CD14-positive monocyte (primary cell): ENCODE measurements at regions not wholly inside any gene's neighbourhood (a gene's known extent, or its start where the extent isn't known, plus 50 kb on each side); places are given as distances from the start of the nearest gene placed in this dataset.
"Not testable (repeated sequence)": the region's sequence is repeated elsewhere in the genome, so short reads cannot be mapped to it uniquely, and the experiment has no call there.

Experiments
- DNase-seq, 3 donors: peaks; one replicate each; pipeline ENCODE4 v3.0.0-alpha.2; 2011 to 2022
- H2AFZ ChIP-seq: 2 replicates; pipeline ENCODE4 v1.6.0; 2012; ENCODE audit warnings: mild to moderate bottlenecking, low read depth, low read length, inconsistent platforms; ENCODE audit not compliant: insufficient read depth, poor library complexity, severe bottlenecking
- H3K27ac ChIP-seq, 2 donors: 1 replicate in 1 of 2; 2 replicates in 1 of 2; pipeline ENCODE4 v1.5.1; 2012 to 2013; ENCODE audit warnings: low read length in 2 of 2, control low read depth in 1 of 2, inconsistent platforms in 1 of 2, low read depth in 1 of 2, mild to moderate bottlenecking in 1 of 2
- H3K27me3 ChIP-seq, 2 donors: one replicate each; pipeline versions ENCODE4 v1.6.0 to v1.6.1; 2011 to 2013; ENCODE audit warnings: low read length in 2 of 2; ENCODE audit not compliant: control insufficient read depth in 2 of 2, insufficient read depth in 2 of 2
- H3K36me3 ChIP-seq, 2 donors: replicated peaks in 1 of 2; 1 replicate in 1 of 2; 2 replicates in 1 of 2; pipeline versions ENCODE4 v1.5.1 to v1.6.1; 2012 to 2013; ENCODE audit warnings: low read length in 2 of 2, control low read depth in 1 of 2, inconsistent platforms in 1 of 2, mild to moderate bottlenecking in 1 of 2; ENCODE audit not compliant: insufficient read depth in 2 of 2, control insufficient read depth in 1 of 2
- H3K4me1 ChIP-seq, 2 donors: 1 replicate in 1 of 2; 2 replicates in 1 of 2; pipeline versions ENCODE4 v1.5.1 to v1.6.1; 2012 to 2013; ENCODE audit warnings: low read length in 2 of 2, control low read depth in 1 of 2, inconsistent platforms in 1 of 2, mild to moderate bottlenecking in 1 of 2, moderate library complexity in 1 of 2; ENCODE audit not compliant: insufficient read depth in 2 of 2, control insufficient read depth in 1 of 2
- H3K4me2 ChIP-seq: replicated peaks from 2 replicates; pipeline ENCODE3; 2012; ENCODE audit warnings: low read length, moderate library complexity, mild to moderate bottlenecking; ENCODE audit not compliant: poor library complexity, severe bottlenecking; ENCODE audit errors: extremely low read depth
- H3K4me3 ChIP-seq, 3 experiments: fragments of 200-600 bp in 1 of 3; sonication (generic) in 1 of 3; replicated peaks in 1 of 3; 1 replicate in 2 of 3; 2 replicates in 1 of 3; pipeline ENCODE4 v1.5.1; 2011 to 2013; ENCODE audit warnings: low read length in 3 of 3, mild to moderate bottlenecking in 3 of 3, control low read depth in 2 of 3, low read depth in 2 of 3, inconsistent platforms in 1 of 3, moderate library complexity in 1 of 3
- H3K79me2 ChIP-seq: 2 replicates; pipeline ENCODE4 v1.6.0; 2012; ENCODE audit warnings: mild to moderate bottlenecking, control low read depth, inconsistent platforms, low read length, moderate library complexity; ENCODE audit not compliant: insufficient read depth
- H3K9ac ChIP-seq: 2 replicates; pipeline ENCODE4 v1.6.0; 2017; ENCODE audit warnings: low read length, mild to moderate bottlenecking; ENCODE audit not compliant: insufficient read depth, poor library complexity, severe bottlenecking
- H3K9me3 ChIP-seq, 2 donors: replicated peaks in 1 of 2; 1 replicate in 1 of 2; 2 replicates in 1 of 2; pipeline versions ENCODE4 v1.5.1 to v1.6.1; 2012 to 2013; ENCODE audit warnings: low read length in 2 of 2, control low read depth in 1 of 2; ENCODE audit not compliant: control insufficient read depth in 1 of 2, insufficient read depth in 1 of 2
- H4K20me1 ChIP-seq: 2 replicates; pipeline ENCODE4 v1.6.0; 2012; ENCODE audit warnings: mild to moderate bottlenecking, low read length, control low read depth, moderate library complexity; ENCODE audit not compliant: insufficient read depth
- H3K27ac Mint-ChIP-seq, 7 donors: one replicate each; pipeline ENCODE4 v1.8.0; 2020; ENCODE audit warnings: mild to moderate bottlenecking in 7 of 7, mixed read lengths in 7 of 7, moderate library complexity in 6 of 7, inconsistent platforms in 2 of 7
- H3K27me3 Mint-ChIP-seq, 3 donors: one replicate each; pipeline ENCODE4 v1.8.0; 2021 to 2022; ENCODE audit warnings: low read depth in 3 of 3, mild to moderate bottlenecking in 3 of 3, mixed read lengths in 3 of 3, moderate library complexity in 3 of 3, inconsistent platforms in 1 of 3
- H3K36me3 Mint-ChIP-seq, 2 donors: one replicate each; pipeline ENCODE4 v1.8.0; 2020; ENCODE audit warnings: mixed read lengths in 2 of 2, inconsistent platforms in 1 of 2, mild to moderate bottlenecking in 1 of 2
- H3K4me1 Mint-ChIP-seq: one replicate; pipeline ENCODE4 v1.8.0; 2020; ENCODE audit warnings: mild to moderate bottlenecking, mixed read lengths
- H3K4me3 Mint-ChIP-seq, 2 donors: one replicate each; pipeline ENCODE4 v1.8.0; 2020; ENCODE audit warnings: mild to moderate bottlenecking in 2 of 2, mixed read lengths in 2 of 2, moderate library complexity in 1 of 2
- H3K9me3 Mint-ChIP-seq, 7 donors: one replicate each; pipeline ENCODE4 v1.8.0; 2020 to 2022; ENCODE audit warnings: mixed read lengths in 7 of 7, mild to moderate bottlenecking in 6 of 7, moderate library complexity in 6 of 7, inconsistent platforms in 2 of 7
- WGBS: methylation state at CpG from one replicate; pipeline ENCODE4 v1.1.5; 2013; ENCODE audit warnings: missing lambda C conversion rate; ENCODE audit not compliant: insufficient coverage; 5-methylcytosine and 5-hydroxymethylcytosine counted together
- intact Hi-C, 2 donors: fragments of 100-400 bp; cut with micrococcal nuclease; formaldehyde crosslinking; loops; one replicate each; pipeline versions ENCODE4 v1.15.0 to v1.15.1; 2023
- TF ChIP-seq, protein P1 (sequence below): fragments of 200-600 bp; IDR thresholded peaks from one replicate; pipeline ENCODE4 v1.8.0; 2022; ENCODE audit warnings: antibody characterized with exemption, mild to moderate bottlenecking

DNA sequence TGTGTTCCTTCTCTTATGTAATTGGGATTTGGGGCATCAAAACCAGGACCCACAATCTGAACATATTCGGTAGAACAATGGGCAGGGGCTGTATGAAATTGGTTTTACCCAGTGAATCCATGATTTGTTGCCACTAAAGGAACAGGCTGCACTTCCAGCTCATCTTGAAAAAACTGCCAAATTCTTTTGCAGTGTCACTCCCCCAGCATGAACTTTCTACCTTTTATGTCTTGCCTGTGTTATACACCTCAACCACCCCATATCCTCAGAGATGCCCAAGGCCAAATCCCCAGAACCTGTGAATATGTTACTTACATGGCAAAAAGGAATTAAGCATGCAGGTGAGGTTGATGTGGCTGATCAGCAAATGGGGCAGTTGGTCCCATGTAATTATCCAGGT is 280.2 kb upstream of the ECI2 start:
- Histone ChIP-seq H3K27ac (no peak overlapping the region), H3K27me3 (no peaks in the 10 kb centered on the region), H3K4me1 (no peaks in the 10 kb centered on the region), H3K36me3 (no peaks in the 10 kb centered on the region), H3K4me2 (no peak overlapping the region), H4K20me1 (no peaks in the 10 kb centered on the region), H3K9ac (no peak overlapping the region), H3K79me2 (no peaks in the 10 kb centered on the region), H3K4me3 (no peak overlapping the region), H3K9me3 (peaks cover 0 to 3% of the 10 kb centered on the region in 2 donors), H2AFZ (no peak overlapping the region)
- Mint-ChIP-seq H3K27ac (no peak overlapping the region), H3K4me3 (no peak overlapping the region), H3K36me3 (no peaks in the 10 kb centered on the region), H3K4me1 (no peaks in the 10 kb centered on the region), H3K9me3 (peaks cover 3 to 14% (median 5%) of the 10 kb centered on the region in 7 donors), H3K27me3 (peaks cover 0 to 7% (median 0%) of the 10 kb centered on the region in 3 donors)
- intact Hi-C loops = no loop called here
- no peak for DNase-seq
- TF ChIP-seq, protein P1, sequence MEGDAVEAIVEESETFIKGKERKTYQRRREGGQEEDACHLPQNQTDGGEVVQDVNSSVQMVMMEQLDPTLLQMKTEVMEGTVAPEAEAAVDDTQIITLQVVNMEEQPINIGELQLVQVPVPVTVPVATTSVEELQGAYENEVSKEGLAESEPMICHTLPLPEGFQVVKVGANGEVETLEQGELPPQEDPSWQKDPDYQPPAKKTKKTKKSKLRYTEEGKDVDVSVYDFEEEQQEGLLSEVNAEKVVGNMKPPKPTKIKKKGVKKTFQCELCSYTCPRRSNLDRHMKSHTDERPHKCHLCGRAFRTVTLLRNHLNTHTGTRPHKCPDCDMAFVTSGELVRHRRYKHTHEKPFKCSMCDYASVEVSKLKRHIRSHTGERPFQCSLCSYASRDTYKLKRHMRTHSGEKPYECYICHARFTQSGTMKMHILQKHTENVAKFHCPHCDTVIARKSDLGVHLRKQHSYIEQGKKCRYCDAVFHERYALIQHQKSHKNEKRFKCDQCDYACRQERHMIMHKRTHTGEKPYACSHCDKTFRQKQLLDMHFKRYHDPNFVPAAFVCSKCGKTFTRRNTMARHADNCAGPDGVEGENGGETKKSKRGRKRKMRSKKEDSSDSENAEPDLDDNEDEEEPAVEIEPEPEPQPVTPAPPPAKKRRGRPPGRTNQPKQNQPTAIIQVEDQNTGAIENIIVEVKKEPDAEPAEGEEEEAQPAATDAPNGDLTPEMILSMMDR = no peak
- WGBS = no CpG with 5 or more reads among the region's 1 CpG

DNA sequence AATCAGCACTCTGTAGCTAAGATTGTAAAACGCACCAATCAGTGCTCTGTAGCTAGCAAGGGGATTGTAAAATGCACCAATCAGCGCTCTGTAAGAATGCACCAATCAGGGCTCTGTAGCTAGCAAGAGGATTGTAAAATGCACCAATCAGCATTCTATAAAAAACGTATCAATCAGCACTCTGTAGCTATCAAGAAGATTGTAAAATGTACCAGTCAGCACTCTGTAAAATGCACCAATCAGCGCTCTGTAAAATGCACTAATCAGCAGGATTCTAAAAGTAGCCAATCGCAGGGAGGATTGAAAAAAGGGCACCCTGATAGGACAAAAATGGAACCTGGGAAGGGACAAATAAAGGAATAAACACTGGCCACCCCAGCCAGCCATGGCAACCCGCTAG is 278.7 kb upstream of the ECI2 start:
- DNase-seq, H3K4me2 ChIP-seq, H3K27me3 Mint-ChIP-seq, H4K20me1 ChIP-seq, intact Hi-C loops, H3K36me3 ChIP-seq, H2AFZ ChIP-seq, H3K27ac ChIP-seq, H3K9ac ChIP-seq, H3K79me2 ChIP-seq, H3K4me1 ChIP-seq, H3K4me3 Mint-ChIP-seq, H3K4me3 ChIP-seq, H3K27me3 ChIP-seq, H3K27ac Mint-ChIP-seq, H3K9me3 ChIP-seq, H3K36me3 Mint-ChIP-seq, H3K4me1 Mint-ChIP-seq: not testable (repeated sequence)
- H3K9me3 Mint-ChIP-seq = peaks cover 4 to 16% (median 7%) of the 10 kb centered on the region in 7 donors
- 95% methylated on average over 3 of the region's 6 CpGs for WGBS
